HepG2 (cell line): ENCODE measurements at regions not wholly inside any gene's neighbourhood (a gene's known extent, or its start where the extent isn't known, plus 50 kb on each side); places are given as distances from the start of the nearest gene placed in this dataset.

Source experiments
- DNMT1 ChIP-seq: sonication (generic); formaldehyde crosslinking; IDR thresholded peaks from 2 replicates; pipeline ENCODE4 v1.5.1; 2020; ENCODE audit warnings: mild to moderate bottlenecking, missing genetic modification reagents
- FLYWCH1 ChIP-seq: sonication (generic); formaldehyde crosslinking; IDR thresholded peaks from 2 replicates; pipeline ENCODE4 v1.8.1; 2023; ENCODE audit warnings: mild to moderate bottlenecking, missing genetic modification reagents
- TF ChIP-seq, protein P1 (sequence below): sonication (generic); formaldehyde crosslinking; IDR thresholded peaks from 2 replicates; pipeline ENCODE4 v1.8.0; 2022; ENCODE audit warnings: missing genetic modification reagents, mild to moderate bottlenecking, inconsistent platforms, borderline replicate concordance

DNA sequence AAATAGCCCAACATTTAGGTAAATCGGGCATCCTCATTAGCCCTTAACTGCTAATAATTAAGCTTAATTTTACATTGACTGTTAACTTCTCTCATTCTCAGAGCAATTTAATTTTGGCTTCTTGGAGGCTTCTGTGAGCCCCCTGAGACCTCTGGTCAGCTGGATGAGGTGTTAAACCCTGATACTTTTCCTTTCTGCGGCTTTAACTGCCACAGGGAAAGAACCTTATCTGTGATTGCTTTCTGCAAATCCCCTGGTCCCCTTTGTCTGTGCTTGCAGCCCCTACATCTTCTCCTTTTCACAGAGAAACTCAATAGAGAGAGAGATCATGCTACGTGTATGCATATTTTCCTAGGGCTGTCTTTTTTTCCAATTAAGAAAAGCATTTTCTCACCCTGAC lies 184.5 kb upstream of the CSF3R start:
- TF ChIP-seq DNMT1 (CRISPR knock-in tag) (no peak), FLYWCH1 (no peak)
- TF ChIP-seq, protein P1, sequence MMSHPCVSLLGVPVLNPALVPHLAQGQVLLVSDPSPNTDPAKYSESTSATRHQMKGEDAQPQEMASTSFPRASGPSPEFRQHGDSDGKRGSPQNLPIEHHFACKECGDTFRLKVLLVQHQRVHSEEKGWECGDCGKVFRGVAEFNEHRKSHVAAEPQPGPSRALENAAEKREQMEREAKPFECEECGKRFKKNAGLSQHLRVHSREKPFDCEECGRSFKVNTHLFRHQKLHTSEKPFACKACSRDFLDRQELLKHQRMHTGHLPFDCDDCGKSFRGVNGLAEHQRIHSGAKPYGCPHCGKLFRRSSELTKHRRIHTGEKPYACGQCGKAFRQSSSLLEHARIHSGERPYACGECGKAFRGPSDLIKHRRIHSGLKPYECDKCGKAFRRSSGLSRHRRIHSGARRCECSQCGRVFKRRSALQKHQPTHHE: no peak
